Lower lobe of right lung (tissue), 2 donors: ENCODE measurements at regions not wholly inside any gene's neighbourhood (a gene's known extent, or its start where the extent isn't known, plus 50 kb on each side); places are given as distances from the start of the nearest gene placed in this dataset.
A peak's percentile ranks its signal among the peaks of the same experiment; 100 is the strongest.

Experiments
- ATAC-seq, 2 donors: fragments of 200-7000 bp; cut with Tn5 transposase; one replicate each; pipeline ENCODE4 v1.9.1; 2020 to 2022; ENCODE audit warnings: mild to moderate bottlenecking in 2 of 2, moderate library complexity in 2 of 2
- DNase-seq: peaks from one replicate; pipeline ENCODE4 v3.0.0-alpha.2; 2020
- H3K27ac ChIP-seq: fragments of 200-600 bp; one replicate; pipeline ENCODE4 v1.8.0; 2022
- H3K27me3 ChIP-seq: fragments of 200-600 bp; one replicate; pipeline ENCODE4 v1.8.0; 2022; ENCODE audit warnings: low read depth
- H3K36me3 ChIP-seq: fragments of 200-600 bp; one replicate; pipeline ENCODE4 v1.8.0; 2022; ENCODE audit warnings: mild to moderate bottlenecking
- H3K4me1 ChIP-seq: fragments of 200-600 bp; one replicate; pipeline ENCODE4 v1.8.0; 2022
- H3K4me3 ChIP-seq: fragments of 200-600 bp; one replicate; pipeline ENCODE4 v1.8.0; 2022; ENCODE audit warnings: mild to moderate bottlenecking
- H3K9me3 ChIP-seq: fragments of 200-600 bp; one replicate; pipeline ENCODE4 v1.8.0; 2022
- CTCF ChIP-seq: fragments of 200-600 bp; IDR thresholded peaks from one replicate; pipeline ENCODE4 v1.8.0; 2022; ENCODE audit warnings: antibody characterized with exemption, mild to moderate bottlenecking
- intact Hi-C: fragments of 100-400 bp; cut with DNase I; formaldehyde crosslinking; loops from one replicate; pipeline ENCODE4 v1.11.0; 2022
- donor health status: DM: no; HTN: yes; CAD: no; lungs with severe emphysema.

DNA sequence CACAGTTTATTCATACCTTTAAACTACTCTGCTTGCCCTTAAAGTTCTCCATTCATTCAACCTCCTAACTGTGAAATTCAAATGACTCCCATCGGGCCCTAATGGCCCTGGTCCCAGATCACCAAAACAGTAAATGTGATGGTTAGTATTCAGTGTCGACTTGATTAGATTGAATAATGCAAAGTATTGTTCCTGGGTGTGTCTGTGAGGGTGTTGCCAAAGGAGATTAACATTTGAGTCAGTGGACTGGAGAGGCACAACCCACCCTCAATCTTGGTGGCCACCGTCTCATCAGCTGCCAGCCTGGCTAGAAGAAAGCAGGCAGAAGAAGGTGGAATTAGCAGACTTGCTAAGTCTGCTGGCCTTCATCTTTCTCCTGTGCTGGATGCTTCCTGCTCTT is 80.1 kb upstream of the PLXNA4 start:
- intact Hi-C loops, result no loop called here
- Histone ChIP-seq H3K9me3 (no peaks in the 10 kb centered on the region), H3K27me3 (no peaks in the 10 kb centered on the region), H3K4me3 (no peak overlapping the region), H3K36me3 (no peaks in the 10 kb centered on the region), H3K27ac (no peak overlapping the region), H3K4me1 (peaks cover 10% of the 10 kb centered on the region)
- DNase-seq (no peak), ATAC-seq (no peak)
- TF ChIP-seq CTCF, result no peak

GRCh38 chr7:132655131-132655727 is 79.0 kb upstream of the PLXNA4 start:
- ATAC-seq (peak; percentile 70 to 82), DNase-seq (peak; percentile 49)
- no peaks in the 10 kb centered on the region for H3K36me3 ChIP-seq
- no peaks in the 10 kb centered on the region for H3K27me3 ChIP-seq
- intact Hi-C loops, result no loop called here
- no peak for TF ChIP-seq CTCF
- H3K9me3 ChIP-seq, result no peaks in the 10 kb centered on the region
- H3K4me1 ChIP-seq, result peaks cover 11% of the 10 kb centered on the region
- H3K27ac ChIP-seq, result peak overlapping the region; percentile 59
- peak overlapping the region; percentile 29 for H3K4me3 ChIP-seq

GRCh38 chr7:132654150-132654549 is 77.9 kb upstream of the PLXNA4 start:
- no peaks in the 10 kb centered on the region for H3K36me3 ChIP-seq
- peak; percentile 22 for TF ChIP-seq CTCF
- ATAC-seq (no peak), DNase-seq (no peak)
- no peaks in the 10 kb centered on the region for H3K9me3 ChIP-seq
- peaks cover 18% of the 10 kb centered on the region for H3K4me1 ChIP-seq
- no peak overlapping the region for H3K27ac ChIP-seq
- H3K4me3 ChIP-seq, result no peak overlapping the region
- intact Hi-C loops, result no loop called here
- H3K27me3 ChIP-seq, result no peaks in the 10 kb centered on the region

- Histone ChIP-seq H3K27me3 (no peaks in the 10 kb centered on the region), H3K36me3 (no peaks in the 10 kb centered on the region), H3K4me1 (peaks cover 18% of the 10 kb centered on the region), H3K4me3 (no peak overlapping the region), H3K9me3 (no peaks in the 10 kb centered on the region), H3K27ac (no peak overlapping the region)
- DNase-seq, result no peak
- ATAC-seq, result peak in 1 of 2 donors; percentile 20
- intact Hi-C loops, result no loop called here
- TF ChIP-seq CTCF, result no peak
Observed at GRCh38 chr7:132653366-132653930, 77.2 kb upstream of the PLXNA4 start.

- Histone ChIP-seq H3K27ac (no peak overlapping the region), H3K36me3 (no peaks in the 10 kb centered on the region), H3K27me3 (no peaks in the 10 kb centered on the region), H3K4me3 (no peak overlapping the region), H3K9me3 (no peaks in the 10 kb centered on the region), H3K4me1 (peaks cover 18% of the 10 kb centered on the region)
- no peak for DNase-seq
- no peak for ATAC-seq
- no peak for TF ChIP-seq CTCF
- intact Hi-C loops, result no loop called here
Observed at GRCh38 chr7:132652507-132652906, 76.2 kb upstream of the PLXNA4 start.
